ENCODE measurements at regions not wholly inside any gene's neighbourhood (a gene's known extent, or its start where the extent isn't known, plus 50 kb on each side); places are given as distances from the start of the nearest gene placed in this dataset.
"Not testable (repeated sequence)": the region's sequence is repeated elsewhere in the genome, so short reads cannot be mapped to it uniquely, and the experiment has no call there.

DNA sequence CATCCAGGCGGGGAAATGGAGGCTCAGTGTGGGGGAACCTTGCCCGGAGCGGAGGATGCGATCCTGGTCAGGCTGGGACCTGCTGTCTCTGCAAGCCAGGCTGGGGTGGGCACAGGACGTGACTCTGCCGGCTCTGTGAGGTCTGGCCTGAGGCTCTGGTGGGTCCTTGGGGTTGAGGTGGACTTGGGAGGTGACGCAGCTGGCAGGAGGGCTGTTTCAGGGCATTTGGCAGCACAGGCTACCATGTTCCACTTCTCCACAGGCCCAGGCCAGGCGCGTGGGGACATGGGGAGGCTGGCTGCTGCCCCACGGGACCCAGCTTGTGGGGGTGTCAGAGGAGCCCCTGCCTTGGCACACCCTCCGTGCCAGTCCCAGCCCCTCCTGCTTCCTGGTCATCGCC lies 1199.7 kb downstream of the BRD1 start:
- ChIA-PET POLR2A (no interaction called here), CTCF (no interaction called here)
- H3K36me3 ChIP-seq (ENCODE audit: control insufficient read depth, insufficient read depth, low read length): no peaks in the 10 kb centered on the region
- TF ChIP-seq, protein P1, sequence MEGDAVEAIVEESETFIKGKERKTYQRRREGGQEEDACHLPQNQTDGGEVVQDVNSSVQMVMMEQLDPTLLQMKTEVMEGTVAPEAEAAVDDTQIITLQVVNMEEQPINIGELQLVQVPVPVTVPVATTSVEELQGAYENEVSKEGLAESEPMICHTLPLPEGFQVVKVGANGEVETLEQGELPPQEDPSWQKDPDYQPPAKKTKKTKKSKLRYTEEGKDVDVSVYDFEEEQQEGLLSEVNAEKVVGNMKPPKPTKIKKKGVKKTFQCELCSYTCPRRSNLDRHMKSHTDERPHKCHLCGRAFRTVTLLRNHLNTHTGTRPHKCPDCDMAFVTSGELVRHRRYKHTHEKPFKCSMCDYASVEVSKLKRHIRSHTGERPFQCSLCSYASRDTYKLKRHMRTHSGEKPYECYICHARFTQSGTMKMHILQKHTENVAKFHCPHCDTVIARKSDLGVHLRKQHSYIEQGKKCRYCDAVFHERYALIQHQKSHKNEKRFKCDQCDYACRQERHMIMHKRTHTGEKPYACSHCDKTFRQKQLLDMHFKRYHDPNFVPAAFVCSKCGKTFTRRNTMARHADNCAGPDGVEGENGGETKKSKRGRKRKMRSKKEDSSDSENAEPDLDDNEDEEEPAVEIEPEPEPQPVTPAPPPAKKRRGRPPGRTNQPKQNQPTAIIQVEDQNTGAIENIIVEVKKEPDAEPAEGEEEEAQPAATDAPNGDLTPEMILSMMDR (IDR thresholded peaks at IDR 0.05; ENCODE audit: insufficient read depth, low read depth, low read length): no peak
- no peaks in the 10 kb centered on the region for H3K27me3 ChIP-seq (ENCODE audit: control insufficient read depth, insufficient read depth, low read length)
- no peak for DNase-seq (ENCODE audit: low read depth)
- H3K4me3 ChIP-seq (ENCODE audit: low read depth, low read length): no peak overlapping the region

GRCh38 chr22:48627203-48627602 lies 1200.5 kb downstream of the BRD1 start:
- TF ChIP-seq, protein P1 (IDR thresholded peaks at IDR 0.05; ENCODE audit: insufficient read depth, low read depth, low read length): no peak
- DNase-seq (ENCODE audit: low read depth): no peak
- no peak overlapping the region for H3K4me3 ChIP-seq (ENCODE audit: low read depth, low read length)
- no peaks in the 10 kb centered on the region for H3K36me3 ChIP-seq (ENCODE audit: control insufficient read depth, insufficient read depth, low read length)
- H3K27me3 ChIP-seq (ENCODE audit: control insufficient read depth, insufficient read depth, low read length): no peaks in the 10 kb centered on the region
- CTCF ChIA-PET: no interaction called here
- POLR2A ChIA-PET: no interaction called here

DNA sequence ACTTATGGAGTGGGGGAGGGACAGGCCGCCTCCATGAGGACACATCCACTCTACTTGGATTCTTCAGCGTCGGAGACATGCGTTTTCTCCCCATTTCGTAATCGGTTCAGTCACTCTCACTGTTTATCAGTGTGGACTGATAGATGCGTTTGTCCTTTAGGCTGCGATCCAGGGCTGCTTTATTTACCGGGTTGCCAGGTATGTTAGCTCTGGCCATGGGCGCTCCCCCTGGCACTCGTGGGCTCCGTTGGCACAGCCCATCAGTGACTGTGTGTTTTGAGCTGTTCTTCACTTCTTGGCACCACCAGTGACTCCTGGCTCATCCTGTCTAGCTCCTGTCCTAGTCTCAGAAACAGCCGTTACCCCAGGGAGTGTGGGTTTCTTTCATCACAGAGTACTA lies 1203.3 kb downstream of the BRD1 start:
- CTCF ChIA-PET: no interaction called here
- TF ChIP-seq, protein P1 (IDR thresholded peaks at IDR 0.05; ENCODE audit: insufficient read depth, low read depth, low read length): no peak
- POLR2A ChIA-PET: no interaction called here
- no peak overlapping the region for H3K4me3 ChIP-seq (ENCODE audit: low read depth, low read length)
- DNase-seq (ENCODE audit: low read depth): no peak
- no peaks in the 10 kb centered on the region for H3K36me3 ChIP-seq (ENCODE audit: control insufficient read depth, insufficient read depth, low read length)
- no peaks in the 10 kb centered on the region for H3K27me3 ChIP-seq (ENCODE audit: control insufficient read depth, insufficient read depth, low read length)

- Histone ChIP-seq H3K36me3 (ENCODE audit: control insufficient read depth, insufficient read depth, low read length) (no peaks in the 10 kb centered on the region), H3K27me3 (ENCODE audit: control insufficient read depth, insufficient read depth, low read length) (no peaks in the 10 kb centered on the region), H3K4me3 (ENCODE audit: low read depth, low read length) (no peak overlapping the region)
- DNase-seq (ENCODE audit: low read depth): no peak
- ChIA-PET POLR2A (no interaction called here), CTCF (no interaction called here)
- TF ChIP-seq, protein P1 (IDR thresholded peaks at IDR 0.05; ENCODE audit: insufficient read depth, low read depth, low read length): no peak
Observed at GRCh38 chr22:48622891-48623545, 1204.7 kb downstream of the BRD1 start.

DNA sequence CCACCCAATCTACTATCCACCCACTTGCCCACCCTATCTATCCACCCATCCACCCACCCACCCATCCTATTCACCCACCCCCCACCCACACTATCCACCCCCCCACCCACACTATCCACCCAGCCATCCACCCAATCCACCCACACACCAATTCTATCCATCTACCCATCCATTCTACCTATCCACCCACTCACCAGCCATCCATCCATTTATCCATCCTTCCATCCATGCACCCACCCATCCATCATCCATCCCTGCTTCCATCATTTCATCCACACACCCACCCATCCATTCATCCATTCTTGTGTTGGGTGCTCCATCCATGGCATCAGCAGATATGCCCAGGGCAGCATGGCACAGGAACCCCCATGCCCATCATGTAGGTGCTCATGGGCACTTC lies 1206.6 kb downstream of the BRD1 start:
- no peaks in the 10 kb centered on the region; the same call in 1 of the 2 replicates for H3K27me3 ChIP-seq (ENCODE audit: control insufficient read depth, insufficient read depth, low read length)
- no peak overlapping the region for H3K4me3 ChIP-seq (ENCODE audit: low read depth, low read length)
- no peaks in the 10 kb centered on the region for H3K36me3 ChIP-seq (ENCODE audit: control insufficient read depth, insufficient read depth, low read length)
- POLR2A ChIA-PET: no interaction called here
- DNase-seq (ENCODE audit: low read depth): no peak
- TF ChIP-seq, protein P1 (IDR thresholded peaks at IDR 0.05; ENCODE audit: insufficient read depth, low read depth, low read length): no peak
- CTCF ChIA-PET: interaction anchor here (1.0 kb wide), 1 partner anchor 23 kb away, joined by 3 read pairs; no protein-coding TSS in a partner anchor

GRCh38 chr22:48620460-48620859 lies 1207.2 kb downstream of the BRD1 start:
- CTCF ChIA-PET; DNase-seq (ENCODE audit: low read depth); POLR2A ChIA-PET; H3K36me3 ChIP-seq (ENCODE audit: control insufficient read depth, insufficient read depth, low read length); H3K4me3 ChIP-seq (ENCODE audit: low read depth, low read length); H3K27me3 ChIP-seq (ENCODE audit: control insufficient read depth, insufficient read depth, low read length): not testable (repeated sequence)

Measured in BJ (cell line).